ENCODE measurements at regions not wholly inside any gene's neighbourhood (a gene's known extent, or its start where the extent isn't known, plus 50 kb on each side); places are given as distances from the start of the nearest gene placed in this dataset.

DNA sequence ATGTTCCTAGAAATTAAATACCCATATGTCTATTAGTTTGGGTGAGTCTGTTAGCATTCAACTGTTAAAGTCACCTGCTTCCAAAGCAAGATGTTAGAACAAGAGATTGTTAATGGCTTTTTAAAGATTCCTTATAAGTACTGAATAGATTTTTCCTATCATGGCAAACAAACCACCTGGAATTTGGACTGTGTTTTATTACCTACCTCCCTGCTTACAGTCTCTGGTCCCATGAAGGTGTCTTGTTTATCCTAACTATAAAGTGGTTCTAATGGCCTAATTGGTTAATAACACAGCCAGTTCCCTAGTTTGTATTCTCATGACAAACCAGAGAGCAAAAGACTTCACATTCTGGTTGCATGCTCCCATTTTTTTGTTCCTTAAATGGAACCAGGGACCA, 149.5 kb downstream of the PPP1R2C start:
- TF ChIP-seq, protein P1, sequence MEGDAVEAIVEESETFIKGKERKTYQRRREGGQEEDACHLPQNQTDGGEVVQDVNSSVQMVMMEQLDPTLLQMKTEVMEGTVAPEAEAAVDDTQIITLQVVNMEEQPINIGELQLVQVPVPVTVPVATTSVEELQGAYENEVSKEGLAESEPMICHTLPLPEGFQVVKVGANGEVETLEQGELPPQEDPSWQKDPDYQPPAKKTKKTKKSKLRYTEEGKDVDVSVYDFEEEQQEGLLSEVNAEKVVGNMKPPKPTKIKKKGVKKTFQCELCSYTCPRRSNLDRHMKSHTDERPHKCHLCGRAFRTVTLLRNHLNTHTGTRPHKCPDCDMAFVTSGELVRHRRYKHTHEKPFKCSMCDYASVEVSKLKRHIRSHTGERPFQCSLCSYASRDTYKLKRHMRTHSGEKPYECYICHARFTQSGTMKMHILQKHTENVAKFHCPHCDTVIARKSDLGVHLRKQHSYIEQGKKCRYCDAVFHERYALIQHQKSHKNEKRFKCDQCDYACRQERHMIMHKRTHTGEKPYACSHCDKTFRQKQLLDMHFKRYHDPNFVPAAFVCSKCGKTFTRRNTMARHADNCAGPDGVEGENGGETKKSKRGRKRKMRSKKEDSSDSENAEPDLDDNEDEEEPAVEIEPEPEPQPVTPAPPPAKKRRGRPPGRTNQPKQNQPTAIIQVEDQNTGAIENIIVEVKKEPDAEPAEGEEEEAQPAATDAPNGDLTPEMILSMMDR (IDR thresholded peaks at IDR 0.05): no peak
- TF ChIP-seq EP300 (IDR thresholded peaks at IDR 0.05): no peak

Measured in gastroesophageal sphincter (tissue), 3 donors.